Neural cell (in vitro differentiated cells): ENCODE measurements at regions not wholly inside any gene's neighbourhood (a gene's known extent, or its start where the extent isn't known, plus 50 kb on each side); places are given as distances from the start of the nearest gene placed in this dataset.

Source experiments
- EP300 ChIP-seq: fragments of 450-650 bp; conservative IDR thresholded peaks from 2 replicates; pipeline ENCODE4 v1.6.1; 2014; ENCODE audit warnings: antibody characterized with exemption, mild to moderate bottlenecking, moderate library complexity; ENCODE audit not compliant: poor library complexity, severe bottlenecking
- POLR2AphosphoS5 ChIP-seq: IDR thresholded peaks from 2 replicates; pipeline ENCODE4 v1.6.1; 2012
- RAD21 ChIP-seq: fragments of 450-650 bp; conservative IDR thresholded peaks from 2 replicates; pipeline ENCODE4 v1.6.1; 2014; ENCODE audit warnings: antibody characterized with exemption, mild to moderate bottlenecking, moderate library complexity
- SMC3 ChIP-seq: fragments of 450-650 bp; conservative IDR thresholded peaks from 2 replicates; pipeline ENCODE4 v1.6.1; 2014; ENCODE audit warnings: antibody characterized with exemption, mild to moderate bottlenecking, moderate library complexity; ENCODE audit not compliant: poor library complexity
- TF ChIP-seq, protein P1 (sequence below): fragments of 450-650 bp; IDR thresholded peaks from 2 replicates; pipeline ENCODE4 v1.5.1; 2014; ENCODE audit warnings: antibody characterized with exemption, mild to moderate bottlenecking, moderate library complexity; ENCODE audit not compliant: poor library complexity, severe bottlenecking

- TF ChIP-seq, protein P1, sequence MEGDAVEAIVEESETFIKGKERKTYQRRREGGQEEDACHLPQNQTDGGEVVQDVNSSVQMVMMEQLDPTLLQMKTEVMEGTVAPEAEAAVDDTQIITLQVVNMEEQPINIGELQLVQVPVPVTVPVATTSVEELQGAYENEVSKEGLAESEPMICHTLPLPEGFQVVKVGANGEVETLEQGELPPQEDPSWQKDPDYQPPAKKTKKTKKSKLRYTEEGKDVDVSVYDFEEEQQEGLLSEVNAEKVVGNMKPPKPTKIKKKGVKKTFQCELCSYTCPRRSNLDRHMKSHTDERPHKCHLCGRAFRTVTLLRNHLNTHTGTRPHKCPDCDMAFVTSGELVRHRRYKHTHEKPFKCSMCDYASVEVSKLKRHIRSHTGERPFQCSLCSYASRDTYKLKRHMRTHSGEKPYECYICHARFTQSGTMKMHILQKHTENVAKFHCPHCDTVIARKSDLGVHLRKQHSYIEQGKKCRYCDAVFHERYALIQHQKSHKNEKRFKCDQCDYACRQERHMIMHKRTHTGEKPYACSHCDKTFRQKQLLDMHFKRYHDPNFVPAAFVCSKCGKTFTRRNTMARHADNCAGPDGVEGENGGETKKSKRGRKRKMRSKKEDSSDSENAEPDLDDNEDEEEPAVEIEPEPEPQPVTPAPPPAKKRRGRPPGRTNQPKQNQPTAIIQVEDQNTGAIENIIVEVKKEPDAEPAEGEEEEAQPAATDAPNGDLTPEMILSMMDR: no peak
- TF ChIP-seq SMC3 (no peak), POLR2AphosphoS5 (no peak), EP300 (no peak), RAD21 (no peak)
Measured at GRCh38 chrX:63961964-63962363, 176.9 kb upstream of the ARHGEF9 start.
